Prostate gland (tissue), 2 donors: ENCODE measurements at regions not wholly inside any gene's neighbourhood (a gene's known extent, or its start where the extent isn't known, plus 50 kb on each side); places are given as distances from the start of the nearest gene placed in this dataset.

ENCODE experiments used
- POLR2A ChIP-seq: fragments of 450-650 bp; IDR thresholded peaks from one replicate; pipeline ENCODE4 v1.6.1; 2016; ENCODE audit warnings: antibody characterized with exemption, mild to moderate bottlenecking
- POLR2AphosphoS5 ChIP-seq: sonication (generic); formaldehyde crosslinking; IDR thresholded peaks from one replicate; pipeline ENCODE4 v1.6.1; 2017; ENCODE audit warnings: antibody characterized with exemption
- TF ChIP-seq, protein P1 (sequence below), 4 experiments: fragments of 200-600 bp in 2 of 4; fragments of 450-650 bp in 2 of 4; sonication (generic) in 2 of 4; IDR thresholded peaks; 1 replicate in 3 of 4; 2 replicates in 1 of 4; pipeline ENCODE4 v1.5.1; 2016 to 2019; ENCODE audit warnings: antibody characterized with exemption in 4 of 4, mild to moderate bottlenecking in 2 of 4, moderate library complexity in 2 of 4

DNA sequence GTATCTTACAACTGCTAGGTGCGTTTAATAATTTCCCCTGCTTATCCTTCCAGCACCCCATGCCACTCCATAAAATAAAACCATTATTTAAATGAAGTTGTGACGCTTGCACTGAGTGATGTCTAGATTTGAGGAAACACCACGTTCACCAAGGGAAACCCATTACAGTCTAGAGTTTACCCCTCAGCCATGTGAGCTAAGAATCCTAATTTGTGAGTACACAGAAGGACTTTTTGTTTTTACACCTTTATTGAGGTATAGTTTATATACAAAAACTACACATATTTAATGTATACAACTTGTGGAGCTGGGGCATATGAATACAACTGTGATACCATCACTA is 326.8 kb downstream of the RAPGEF2 start:
- TF ChIP-seq, protein P1, sequence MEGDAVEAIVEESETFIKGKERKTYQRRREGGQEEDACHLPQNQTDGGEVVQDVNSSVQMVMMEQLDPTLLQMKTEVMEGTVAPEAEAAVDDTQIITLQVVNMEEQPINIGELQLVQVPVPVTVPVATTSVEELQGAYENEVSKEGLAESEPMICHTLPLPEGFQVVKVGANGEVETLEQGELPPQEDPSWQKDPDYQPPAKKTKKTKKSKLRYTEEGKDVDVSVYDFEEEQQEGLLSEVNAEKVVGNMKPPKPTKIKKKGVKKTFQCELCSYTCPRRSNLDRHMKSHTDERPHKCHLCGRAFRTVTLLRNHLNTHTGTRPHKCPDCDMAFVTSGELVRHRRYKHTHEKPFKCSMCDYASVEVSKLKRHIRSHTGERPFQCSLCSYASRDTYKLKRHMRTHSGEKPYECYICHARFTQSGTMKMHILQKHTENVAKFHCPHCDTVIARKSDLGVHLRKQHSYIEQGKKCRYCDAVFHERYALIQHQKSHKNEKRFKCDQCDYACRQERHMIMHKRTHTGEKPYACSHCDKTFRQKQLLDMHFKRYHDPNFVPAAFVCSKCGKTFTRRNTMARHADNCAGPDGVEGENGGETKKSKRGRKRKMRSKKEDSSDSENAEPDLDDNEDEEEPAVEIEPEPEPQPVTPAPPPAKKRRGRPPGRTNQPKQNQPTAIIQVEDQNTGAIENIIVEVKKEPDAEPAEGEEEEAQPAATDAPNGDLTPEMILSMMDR (IDR thresholded peaks at IDR 0.05): no peak
- no peak for TF ChIP-seq POLR2A
- no peak for TF ChIP-seq POLR2AphosphoS5
